ENCODE measurements at regions not wholly inside any gene's neighbourhood (a gene's known extent, or its start where the extent isn't known, plus 50 kb on each side); places are given as distances from the start of the nearest gene placed in this dataset.

DNA sequence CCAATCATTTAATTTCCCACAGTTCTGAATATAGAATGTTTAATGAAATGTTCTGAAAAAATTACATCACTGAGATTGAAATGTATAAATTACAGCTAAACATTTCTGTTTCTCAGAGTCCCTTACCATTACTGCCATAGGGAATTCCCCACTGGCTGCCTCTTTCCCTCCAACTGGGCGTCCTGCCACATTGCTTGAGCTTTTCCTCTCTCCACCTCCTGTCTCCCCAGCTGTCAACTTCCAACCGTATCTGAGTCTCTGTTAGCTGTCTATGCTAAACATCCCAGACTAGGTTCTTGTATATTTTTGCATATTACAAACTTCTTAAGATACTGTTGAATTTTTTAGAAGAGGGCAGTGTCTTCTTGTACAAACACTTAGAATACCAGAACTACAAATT lies 407.3 kb upstream of the SLIT2 start:
- Mint-ChIP-seq H3K27ac (no peak overlapping the region), H3K27me3 (no peaks in the 10 kb centered on the region), H3K4me1 (ENCODE audit: low read depth in 2 of 2) (no peaks in the 10 kb centered on the region), H3K9me3 (peaks cover 9 to 28% of the 10 kb centered on the region in 2 donors), H3K4me3 (no peak overlapping the region), H3K36me3 (ENCODE audit: insufficient read depth) (no peaks in the 10 kb centered on the region)
- DNase-seq (no peak), ATAC-seq (replicated peaks) (no peak)

DNA sequence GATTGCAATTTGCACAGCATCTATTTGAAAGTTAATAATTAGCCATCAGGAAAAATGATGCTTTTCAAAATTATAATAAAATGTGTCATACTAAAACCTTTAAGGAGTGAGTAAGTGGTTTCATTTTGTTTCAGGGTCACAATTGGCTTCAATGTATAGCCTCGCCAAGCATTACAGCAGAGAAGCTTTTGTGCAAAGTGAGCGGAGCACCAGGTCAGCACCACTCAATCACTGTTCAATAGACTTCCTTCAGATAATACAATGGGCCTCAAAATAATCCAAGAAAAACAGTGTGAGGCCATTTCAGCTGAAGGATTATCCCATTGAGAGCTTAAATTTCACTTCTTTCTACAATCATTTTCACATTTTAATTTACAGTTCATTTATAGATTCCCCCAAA lies 409.2 kb upstream of the SLIT2 start:
- DNase-seq (no peak), ATAC-seq (replicated peaks) (no peak)
- H3K9me3 Mint-ChIP-seq: peaks cover 9 to 28% of the 10 kb centered on the region in 2 donors
- H3K27me3 Mint-ChIP-seq: no peaks in the 10 kb centered on the region
- H3K27ac Mint-ChIP-seq: no peak overlapping the region
- no peaks in the 10 kb centered on the region for H3K36me3 Mint-ChIP-seq (ENCODE audit: insufficient read depth)
- H3K4me1 Mint-ChIP-seq (ENCODE audit: low read depth in 2 of 2): no peaks in the 10 kb centered on the region
- no peak overlapping the region for H3K4me3 Mint-ChIP-seq

GRCh38 chr4:19838858-19839257 lies 412.8 kb upstream of the SLIT2 start:
- H3K36me3 Mint-ChIP-seq (ENCODE audit: insufficient read depth): no peaks in the 10 kb centered on the region
- H3K4me3 Mint-ChIP-seq: no peak overlapping the region
- H3K4me1 Mint-ChIP-seq (ENCODE audit: low read depth in 2 of 2): no peaks in the 10 kb centered on the region
- no peaks in the 10 kb centered on the region for H3K27me3 Mint-ChIP-seq
- no peak for ATAC-seq (replicated peaks)
- DNase-seq: no peak
- H3K9me3 Mint-ChIP-seq: peaks cover 6 to 26% of the 10 kb centered on the region in 2 donors
- H3K27ac Mint-ChIP-seq: no peak overlapping the region

GRCh38 chr4:19835429-19835828 lies 416.3 kb upstream of the SLIT2 start:
- Mint-ChIP-seq H3K9me3 (peaks cover 4 to 15% of the 10 kb centered on the region in 2 donors), H3K27ac (no peak overlapping the region), H3K36me3 (ENCODE audit: insufficient read depth) (no peaks in the 10 kb centered on the region), H3K4me1 (ENCODE audit: low read depth in 2 of 2) (no peaks in the 10 kb centered on the region), H3K27me3 (no peaks in the 10 kb centered on the region), H3K4me3 (no peak overlapping the region)
- no peak for ATAC-seq (replicated peaks)
- no peak for DNase-seq

DNA sequence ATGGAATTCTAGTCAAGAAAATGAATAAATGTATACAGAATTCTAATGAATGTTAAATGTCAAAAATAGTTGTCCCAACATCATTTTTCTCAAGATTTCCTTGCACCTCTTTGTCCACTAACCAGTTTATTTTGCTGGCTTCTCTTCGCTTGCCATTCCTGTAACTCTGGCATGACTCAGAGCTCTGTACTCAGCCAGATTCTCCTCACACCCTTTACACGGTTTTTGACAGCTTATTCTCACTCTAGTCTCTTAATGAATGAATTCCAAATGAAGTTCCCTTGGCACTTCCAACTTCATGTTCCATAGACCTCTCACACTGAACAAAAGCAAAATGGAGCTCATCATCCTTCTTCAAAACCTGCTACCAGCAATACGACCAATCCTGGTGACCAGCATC lies 419.3 kb upstream of the SLIT2 start:
- no peak overlapping the region for H3K4me3 Mint-ChIP-seq
- no peaks in the 10 kb centered on the region for H3K27me3 Mint-ChIP-seq
- H3K27ac Mint-ChIP-seq: no peak overlapping the region
- H3K9me3 Mint-ChIP-seq: peaks cover 10 to 21% of the 10 kb centered on the region in 2 donors
- DNase-seq: no peak
- ATAC-seq (replicated peaks): no peak
- no peaks in the 10 kb centered on the region for H3K4me1 Mint-ChIP-seq (ENCODE audit: low read depth in 2 of 2)
- H3K36me3 Mint-ChIP-seq (ENCODE audit: insufficient read depth): no peaks in the 10 kb centered on the region

DNA sequence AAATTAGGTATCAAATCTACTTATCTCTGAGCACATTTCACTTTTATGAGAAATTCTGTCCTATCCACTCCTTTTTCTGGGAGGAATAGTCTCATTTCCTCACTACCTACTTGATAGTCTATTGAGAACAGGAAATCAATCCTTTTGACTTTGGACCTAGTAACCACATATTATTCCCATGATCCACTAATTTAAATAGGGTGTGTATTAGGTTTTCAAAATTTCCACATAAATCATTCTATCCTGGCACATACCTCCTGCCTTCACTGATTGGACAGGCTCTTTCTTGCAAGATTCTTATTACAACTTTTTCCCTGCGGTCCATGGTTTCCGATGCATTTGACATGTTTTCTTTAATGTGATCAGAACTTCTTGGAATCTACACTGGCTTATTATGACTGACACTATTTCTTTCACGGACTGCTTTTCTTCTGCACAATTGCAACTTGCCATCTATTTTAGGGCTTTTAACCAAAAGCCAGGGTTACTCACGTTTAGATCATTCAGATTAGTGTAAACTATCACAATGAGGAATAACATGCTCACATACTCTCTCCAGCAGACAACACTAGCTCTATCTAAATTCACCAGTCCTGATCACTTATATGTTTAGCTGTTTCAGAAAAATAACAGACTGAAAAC lies 419.9 kb upstream of the SLIT2 start:
- no peaks in the 10 kb centered on the region for H3K4me1 Mint-ChIP-seq (ENCODE audit: low read depth in 2 of 2)
- H3K36me3 Mint-ChIP-seq (ENCODE audit: insufficient read depth): no peaks in the 10 kb centered on the region
- H3K27ac Mint-ChIP-seq: no peak overlapping the region
- peaks cover 7 to 16% of the 10 kb centered on the region in 2 donors for H3K9me3 Mint-ChIP-seq
- H3K4me3 Mint-ChIP-seq: no peak overlapping the region
- ATAC-seq (replicated peaks) (no peak), DNase-seq (no peak)
- H3K27me3 Mint-ChIP-seq: no peaks in the 10 kb centered on the region

- Mint-ChIP-seq H3K27ac (no peak overlapping the region), H3K4me1 (ENCODE audit: low read depth in 2 of 2) (no peaks in the 10 kb centered on the region), H3K9me3 (peaks cover 7 to 14% of the 10 kb centered on the region in 2 donors), H3K36me3 (ENCODE audit: insufficient read depth) (no peaks in the 10 kb centered on the region), H3K27me3 (no peaks in the 10 kb centered on the region), H3K4me3 (no peak overlapping the region)
- ATAC-seq (replicated peaks) (no peak), DNase-seq (no peak)
These were observed 422.6 kb upstream of the SLIT2 start for GRCh38 chr4:19829101-19829500.

GRCh38 chr4:19823781-19824180 lies 427.9 kb upstream of the SLIT2 start:
- DNase-seq: no peak
- H3K36me3 Mint-ChIP-seq (ENCODE audit: insufficient read depth): no peaks in the 10 kb centered on the region
- no peaks in the 10 kb centered on the region for H3K4me1 Mint-ChIP-seq (ENCODE audit: low read depth in 2 of 2)
- H3K4me3 Mint-ChIP-seq: no peak overlapping the region
- no peaks in the 10 kb centered on the region for H3K27me3 Mint-ChIP-seq
- ATAC-seq (replicated peaks): no peak
- H3K9me3 Mint-ChIP-seq: peaks cover 8 to 18% of the 10 kb centered on the region in 2 donors
- no peak overlapping the region for H3K27ac Mint-ChIP-seq

- ATAC-seq (replicated peaks): no peak
These were observed 432.0 kb upstream of the SLIT2 start for GRCh38 chr4:19819737-19820136.

GRCh38 chr4:19809989-19810388 lies 441.7 kb upstream of the SLIT2 start:
- peaks cover 5 to 8% of the 10 kb centered on the region in 2 donors for H3K9me3 Mint-ChIP-seq
- no peaks in the 10 kb centered on the region for H3K27me3 Mint-ChIP-seq

More at GRCh38 chr4:19819737-19820136, 432.0 kb upstream of the SLIT2 start:
- Mint-ChIP-seq H3K27me3 (no peaks in the 10 kb centered on the region), H3K4me3 (no peak overlapping the region), H3K9me3 (peaks cover 10 to 24% of the 10 kb centered on the region in 2 donors), H3K4me1 (ENCODE audit: low read depth in 2 of 2) (no peaks in the 10 kb centered on the region), H3K36me3 (ENCODE audit: insufficient read depth) (no peaks in the 10 kb centered on the region), H3K27ac (no peak overlapping the region)
- no peak for DNase-seq

DNA sequence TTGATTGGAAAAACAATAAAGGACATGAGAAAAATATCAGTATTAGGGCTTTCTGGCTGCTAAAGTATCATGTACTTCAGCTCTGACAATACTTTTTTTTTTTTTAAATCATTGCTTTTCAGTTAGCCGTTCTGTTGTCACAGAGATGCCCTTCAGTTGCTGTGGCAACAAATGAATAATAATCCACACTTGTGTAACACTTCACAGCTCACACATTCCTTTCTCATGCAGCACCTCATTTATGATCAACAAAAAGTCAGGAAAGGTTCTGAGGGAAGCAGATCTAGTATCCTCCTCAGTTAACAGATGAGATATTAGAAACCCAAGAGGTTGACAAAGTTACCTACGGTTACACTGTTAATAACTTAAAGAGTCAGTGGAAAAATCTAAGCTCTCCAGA lies 444.2 kb upstream of the SLIT2 start:
- H3K27me3 Mint-ChIP-seq: no peaks in the 10 kb centered on the region
- peaks cover 11 to 25% of the 10 kb centered on the region in 2 donors for H3K9me3 Mint-ChIP-seq
- no peaks in the 10 kb centered on the region for H3K36me3 Mint-ChIP-seq (ENCODE audit: insufficient read depth)
- no peaks in the 10 kb centered on the region for H3K4me1 Mint-ChIP-seq (ENCODE audit: low read depth in 2 of 2)
- ATAC-seq (replicated peaks): no peak
- H3K4me3 Mint-ChIP-seq: no peak overlapping the region
- H3K27ac Mint-ChIP-seq: no peak overlapping the region
- no peak for DNase-seq

More at GRCh38 chr4:19809989-19810388, 441.7 kb upstream of the SLIT2 start:
- H3K27ac Mint-ChIP-seq: no peak overlapping the region
- no peaks in the 10 kb centered on the region for H3K36me3 Mint-ChIP-seq (ENCODE audit: insufficient read depth)
- no peak overlapping the region for H3K4me3 Mint-ChIP-seq
- DNase-seq (no peak), ATAC-seq (replicated peaks) (no peak)
- H3K4me1 Mint-ChIP-seq (ENCODE audit: low read depth in 2 of 2): no peaks in the 10 kb centered on the region

DNA sequence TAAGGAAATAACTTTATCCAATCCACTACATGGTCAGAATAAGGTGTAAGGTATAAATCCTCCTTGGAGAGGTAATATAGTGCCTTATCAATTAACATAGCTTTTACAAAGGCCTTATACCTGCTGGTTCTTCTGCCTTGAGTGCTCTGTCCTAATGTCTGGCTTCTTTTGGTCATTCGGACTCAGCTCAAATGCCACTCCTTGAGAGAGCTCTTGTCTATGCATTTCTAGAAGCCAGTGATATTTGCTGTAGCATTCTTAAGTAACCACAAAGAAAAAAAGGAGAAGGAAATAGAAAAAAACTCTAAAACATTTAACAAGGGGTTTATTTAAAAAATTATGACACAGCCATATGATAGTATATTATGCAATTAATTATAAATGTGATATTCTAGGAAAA lies 444.8 kb upstream of the SLIT2 start:
- no peaks in the 10 kb centered on the region for H3K27me3 Mint-ChIP-seq
- H3K9me3 Mint-ChIP-seq: peaks cover 11 to 25% of the 10 kb centered on the region in 2 donors
- no peak overlapping the region for H3K4me3 Mint-ChIP-seq
- H3K36me3 Mint-ChIP-seq (ENCODE audit: insufficient read depth): no peaks in the 10 kb centered on the region
- DNase-seq (no peak), ATAC-seq (replicated peaks) (no peak)
- no peak overlapping the region for H3K27ac Mint-ChIP-seq
- no peaks in the 10 kb centered on the region for H3K4me1 Mint-ChIP-seq (ENCODE audit: low read depth in 2 of 2)

GRCh38 chr4:19803406-19803805 lies 448.3 kb upstream of the SLIT2 start:
- H3K9me3 Mint-ChIP-seq: peaks cover 9 to 19% of the 10 kb centered on the region in 2 donors
- no peak overlapping the region for H3K4me3 Mint-ChIP-seq
- H3K27me3 Mint-ChIP-seq: no peaks in the 10 kb centered on the region
- H3K27ac Mint-ChIP-seq: no peak overlapping the region
- DNase-seq (no peak), ATAC-seq (replicated peaks) (no peak)
- H3K36me3 Mint-ChIP-seq (ENCODE audit: insufficient read depth): no peaks in the 10 kb centered on the region
- no peaks in the 10 kb centered on the region for H3K4me1 Mint-ChIP-seq (ENCODE audit: low read depth in 2 of 2)

DNA sequence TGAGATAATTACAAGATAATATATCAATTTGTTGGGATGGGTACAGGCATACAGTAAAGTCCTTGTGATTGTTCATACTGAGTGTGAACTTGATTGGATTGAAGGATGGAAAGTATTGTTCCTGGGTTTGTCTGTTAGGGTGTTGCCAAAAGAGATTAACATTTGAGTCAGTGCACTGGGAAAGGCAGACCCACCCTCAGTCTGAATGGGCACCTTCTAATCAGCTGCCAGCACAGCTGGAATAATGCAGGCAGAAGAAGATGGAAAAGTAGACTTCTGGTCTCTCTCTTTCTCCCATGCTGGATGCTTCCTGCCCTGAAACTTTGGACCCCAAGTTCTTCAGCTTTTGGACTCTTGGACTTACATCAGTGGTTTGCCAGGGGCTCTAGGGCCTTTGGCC lies 457.9 kb upstream of the SLIT2 start:
- no peak for ATAC-seq (replicated peaks)
- Mint-ChIP-seq H3K4me1 (ENCODE audit: low read depth in 2 of 2) (no peaks in the 10 kb centered on the region), H3K27ac (no peak overlapping the region), H3K9me3 (peaks cover 15 to 19% of the 10 kb centered on the region in 2 donors), H3K36me3 (ENCODE audit: insufficient read depth) (no peaks in the 10 kb centered on the region), H3K4me3 (no peak overlapping the region), H3K27me3 (no peaks in the 10 kb centered on the region)
- no peak for DNase-seq

Measured in effector memory CD8-positive, alpha-beta T cell (primary cell).